Cardiac fibroblast (primary cell): ENCODE measurements at regions not wholly inside any gene's neighbourhood (a gene's known extent, or its start where the extent isn't known, plus 50 kb on each side); places are given as distances from the start of the nearest gene placed in this dataset.
"Not testable (repeated sequence)": the region's sequence is repeated elsewhere in the genome, so short reads cannot be mapped to it uniquely, and the experiment has no call there.

ENCODE experiments used
- DNase-seq, 2 donors: peaks; one replicate each; pipeline versions ENCODE4 v3.0.0 to v3.0.0-alpha.2; 2010; ENCODE audit warnings: low read depth in 2 of 2
- H3K4me3 ChIP-seq, 2 donors: replicated peaks in 1 of 2; 1 replicate in 1 of 2; 2 replicates in 1 of 2; pipeline ENCODE4 v1.5.1; 2011; ENCODE audit warnings: low read depth in 2 of 2, low read length in 2 of 2, mild to moderate bottlenecking in 2 of 2, moderate library complexity in 1 of 2
- TF ChIP-seq, protein P1 (sequence below): IDR thresholded peaks from one replicate; pipeline ENCODE4 v1.5.1; 2011; ENCODE audit warnings: low read depth, mild to moderate bottlenecking, low read length, inconsistent platforms

DNA sequence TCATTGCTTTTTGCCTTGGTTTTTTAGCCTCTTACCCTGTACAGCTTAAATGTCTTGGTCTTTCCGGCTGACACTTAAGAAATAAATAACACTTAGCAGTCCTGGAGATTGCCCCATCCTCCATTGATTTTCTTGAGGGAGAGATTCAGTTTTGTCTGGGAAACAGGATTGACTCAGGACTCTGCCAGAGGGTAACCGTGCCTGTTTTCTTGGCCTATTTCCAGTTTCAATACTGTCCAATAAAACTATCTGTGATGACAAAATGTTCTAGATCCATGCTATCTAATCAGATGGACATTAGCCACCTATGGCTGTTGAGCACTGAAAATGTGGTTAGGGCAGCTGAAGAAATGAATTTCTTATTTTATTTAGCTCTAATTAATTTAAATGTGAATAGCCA lies 216.1 kb downstream of the DUSP10 start:
- no peak overlapping the region for H3K4me3 ChIP-seq
- DNase-seq, result no peak
- TF ChIP-seq, protein P1, sequence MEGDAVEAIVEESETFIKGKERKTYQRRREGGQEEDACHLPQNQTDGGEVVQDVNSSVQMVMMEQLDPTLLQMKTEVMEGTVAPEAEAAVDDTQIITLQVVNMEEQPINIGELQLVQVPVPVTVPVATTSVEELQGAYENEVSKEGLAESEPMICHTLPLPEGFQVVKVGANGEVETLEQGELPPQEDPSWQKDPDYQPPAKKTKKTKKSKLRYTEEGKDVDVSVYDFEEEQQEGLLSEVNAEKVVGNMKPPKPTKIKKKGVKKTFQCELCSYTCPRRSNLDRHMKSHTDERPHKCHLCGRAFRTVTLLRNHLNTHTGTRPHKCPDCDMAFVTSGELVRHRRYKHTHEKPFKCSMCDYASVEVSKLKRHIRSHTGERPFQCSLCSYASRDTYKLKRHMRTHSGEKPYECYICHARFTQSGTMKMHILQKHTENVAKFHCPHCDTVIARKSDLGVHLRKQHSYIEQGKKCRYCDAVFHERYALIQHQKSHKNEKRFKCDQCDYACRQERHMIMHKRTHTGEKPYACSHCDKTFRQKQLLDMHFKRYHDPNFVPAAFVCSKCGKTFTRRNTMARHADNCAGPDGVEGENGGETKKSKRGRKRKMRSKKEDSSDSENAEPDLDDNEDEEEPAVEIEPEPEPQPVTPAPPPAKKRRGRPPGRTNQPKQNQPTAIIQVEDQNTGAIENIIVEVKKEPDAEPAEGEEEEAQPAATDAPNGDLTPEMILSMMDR, result no peak

DNA sequence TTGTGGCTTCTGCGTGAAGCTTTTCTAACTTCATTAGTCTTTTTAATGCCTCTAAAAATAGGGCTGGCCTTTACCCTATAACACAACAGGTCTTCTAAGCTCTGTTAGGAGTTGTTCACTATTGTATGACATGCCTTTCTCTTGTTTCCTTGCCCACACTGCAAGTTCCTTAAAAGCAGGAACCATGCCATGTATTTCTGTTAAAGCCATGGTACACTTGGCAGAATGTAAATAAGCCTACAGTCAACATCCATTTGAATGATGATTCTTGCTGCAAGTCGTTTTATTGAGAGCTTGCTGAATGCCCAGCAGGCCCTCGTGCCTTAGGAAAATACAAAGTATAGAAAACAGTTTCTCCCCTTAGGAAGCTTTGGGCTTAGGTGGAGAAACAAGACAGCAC lies 214.6 kb downstream of the DUSP10 start:
- no peak for DNase-seq
- TF ChIP-seq, protein P1, result no peak
- no peak overlapping the region for H3K4me3 ChIP-seq

DNA sequence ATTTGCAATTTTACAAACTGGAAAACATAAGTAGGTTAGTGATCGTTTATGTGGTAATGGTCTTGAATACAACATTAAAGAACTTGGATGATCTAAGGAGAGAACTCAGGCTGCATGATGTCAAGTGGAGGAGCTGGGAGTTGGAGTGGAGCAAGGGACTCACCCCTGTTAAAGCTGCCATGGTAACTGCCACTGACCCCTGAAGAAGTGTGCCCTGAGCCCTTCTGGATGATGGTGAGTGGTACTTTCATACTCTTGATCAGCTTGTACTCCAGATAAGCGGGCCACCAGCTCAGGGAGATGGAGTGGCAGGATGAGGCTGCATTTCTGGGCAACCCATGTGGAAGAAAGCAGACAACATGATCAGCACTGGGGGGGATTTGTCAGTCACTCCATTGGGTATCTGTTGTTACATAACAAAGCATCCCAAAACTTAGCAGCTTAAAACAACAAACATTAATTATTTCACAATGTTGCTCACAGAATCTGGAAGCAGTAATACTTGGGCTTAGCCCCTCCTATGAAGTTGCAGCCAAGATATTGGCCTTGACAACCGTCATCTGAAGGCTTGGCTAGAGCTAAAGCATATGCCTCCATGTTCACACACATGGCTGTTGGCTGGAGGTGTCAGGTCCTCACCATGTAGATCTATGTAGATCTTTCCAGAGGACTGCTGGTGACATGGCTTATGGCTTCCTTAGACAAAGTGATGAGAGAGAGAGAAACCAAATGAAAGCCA lies 213.8 kb downstream of the DUSP10 start:
- DNase-seq, result no peak
- TF ChIP-seq, protein P1, result no peak
- H3K4me3 ChIP-seq, result no peak overlapping the region

GRCh38 chr1:221530159-221530558 lies 211.7 kb downstream of the DUSP10 start:
- not testable (repeated sequence) for DNase-seq

GRCh38 chr1:221530791-221531190 lies 211.1 kb downstream of the DUSP10 start:
- no peak overlapping the region for H3K4me3 ChIP-seq
- DNase-seq, result no peak
- TF ChIP-seq, protein P1, result no peak

More at GRCh38 chr1:221530159-221530558, 211.7 kb downstream of the DUSP10 start:
- not testable (repeated sequence) for H3K4me3 ChIP-seq

DNA sequence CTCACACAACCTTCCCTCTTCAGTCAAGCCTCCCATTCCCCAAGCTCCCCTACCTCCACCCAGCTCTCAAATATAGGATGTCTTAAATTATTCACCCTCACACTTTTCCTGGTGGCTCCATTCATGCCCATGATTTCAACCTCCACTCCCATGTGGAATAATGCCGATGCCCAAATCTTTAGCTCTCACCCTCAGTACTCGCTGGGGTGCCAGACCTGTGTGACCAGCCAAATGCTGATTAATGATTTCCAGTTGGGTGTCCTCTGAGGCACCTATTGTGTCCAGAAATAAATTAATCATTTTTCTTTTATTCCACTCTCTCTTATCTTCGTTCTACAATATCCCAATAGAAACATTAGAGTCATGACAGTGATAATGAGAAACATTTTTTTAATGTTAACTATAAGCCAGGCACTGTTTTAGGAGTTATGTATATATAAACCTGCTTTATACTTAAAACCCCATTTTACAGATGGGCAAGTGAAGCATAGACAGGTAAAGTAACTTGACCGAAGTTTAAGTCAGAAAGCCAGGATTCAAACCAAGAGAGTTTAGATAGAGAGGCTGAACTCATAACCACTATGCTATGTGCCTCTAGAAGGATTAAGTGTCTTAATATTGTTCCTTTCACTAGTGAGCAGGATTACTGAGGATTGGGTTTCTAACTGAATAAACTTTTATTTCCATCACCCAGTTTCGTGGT lies 209.7 kb downstream of the DUSP10 start:
- H3K4me3 ChIP-seq, result no peak overlapping the region
- TF ChIP-seq, protein P1, result no peak
- no peak for DNase-seq

- H3K4me3 ChIP-seq, result no peak overlapping the region
- no peak for DNase-seq
- TF ChIP-seq, protein P1, result no peak
Observed at GRCh38 chr1:221541296-221541695, 200.6 kb downstream of the DUSP10 start.
